SK-N-SH (cell line): ENCODE measurements at regions not wholly inside any gene's neighbourhood (a gene's known extent, or its start where the extent isn't known, plus 50 kb on each side); places are given as distances from the start of the nearest gene placed in this dataset.

Source experiments
- CTCF ChIP-seq: fragments of 200-600 bp; sonication (generic); IDR thresholded peaks from 2 replicates; pipeline ENCODE4 v1.6.1; 2017; ENCODE audit warnings: antibody characterized with exemption, mild to moderate bottlenecking, moderate library complexity
- FOXJ3 ChIP-seq: sonication (generic); formaldehyde crosslinking; IDR thresholded peaks from 2 replicates; pipeline ENCODE4 v1.5.1; 2020; ENCODE audit warnings: mild to moderate bottlenecking, missing genetic modification reagents
- MAX ChIP-seq: IDR thresholded peaks from 2 replicates; pipeline ENCODE4 v1.4.0; 2012; ENCODE audit warnings: low read depth
- MXI1 ChIP-seq: IDR thresholded peaks from 2 replicates; pipeline ENCODE4 v1.6.1; 2012; ENCODE audit warnings: mild to moderate bottlenecking, low read depth, low read length, improper control_type of control experiment
- NFIC ChIP-seq: IDR thresholded peaks from 2 replicates; pipeline ENCODE4 v1.4.0; 2012; ENCODE audit warnings: borderline replicate concordance
- NRF1 ChIP-seq: IDR thresholded peaks from 2 replicates; pipeline ENCODE4 v1.6.1; 2012; ENCODE audit warnings: low read depth, mild to moderate bottlenecking, low read length
- PBX3 ChIP-seq: IDR thresholded peaks from 2 replicates; pipeline ENCODE4; 2012
- POLR2AphosphoS5 ChIP-seq: IDR thresholded peaks from 2 replicates; pipeline ENCODE4 v1.6.1; 2012; ENCODE audit warnings: low read depth, low read length
- RAD21 ChIP-seq: IDR thresholded peaks from 2 replicates; pipeline ENCODE4 v1.6.1; 2012; ENCODE audit warnings: mild to moderate bottlenecking, low read length
- REST ChIP-seq: IDR thresholded peaks from 2 replicates; pipeline ENCODE4 v1.6.1; 2012; ENCODE audit warnings: mild to moderate bottlenecking, low read depth, low read length, moderate library complexity
- RFX5 ChIP-seq: IDR thresholded peaks from 2 replicates; pipeline ENCODE4 v1.6.1; 2012; ENCODE audit warnings: mild to moderate bottlenecking, improper control_type of control experiment, low read length
- SMC3 ChIP-seq: IDR thresholded peaks from 2 replicates; pipeline ENCODE4 v1.6.1; 2012; ENCODE audit warnings: low read depth, low read length, improper control_type of control experiment
- ZBTB33 ChIP-seq: IDR thresholded peaks from 2 replicates; pipeline ENCODE4 v1.4.0; 2012; ENCODE audit warnings: low read depth, borderline replicate concordance

- TF ChIP-seq CTCF (no peak), RAD21 (no peak), SMC3 (no peak), RFX5 (no peak), MAX (no peak), REST (no peak), FOXJ3 (CRISPR knock-in tag) (no peak), POLR2AphosphoS5 (no peak), NFIC (no peak), ZBTB33 (no peak), NRF1 (no peak), PBX3 (no peak), MXI1 (no peak)
Measured at GRCh38 chr14:38874721-38875120, 228.3 kb downstream of the SEC23A start.
